GM18508 (cell line): ENCODE measurements at regions not wholly inside any gene's neighbourhood (a gene's known extent, or its start where the extent isn't known, plus 50 kb on each side); places are given as distances from the start of the nearest gene placed in this dataset.
"Not testable (repeated sequence)": the region's sequence is repeated elsewhere in the genome, so short reads cannot be mapped to it uniquely, and the experiment has no call there.

Source experiments
- ATAC-seq: cut with Tn5 transposase; IDR thresholded peaks from one replicate; pipeline ENCODE4 v1.9.1; 2021; ENCODE audit warnings: moderate number of reproducible peaks; ENCODE audit not compliant: insufficient read depth, unreplicated experiment

- no peak for ATAC-seq
Observed at GRCh38 chr6:21767891-21768648, 174.5 kb downstream of the SOX4 start.

- no peak for ATAC-seq
Observed at GRCh38 chr6:21769405-21769861, 175.9 kb downstream of the SOX4 start.

- ATAC-seq: no peak
Observed at GRCh38 chr6:21769968-21770367, 176.4 kb downstream of the SOX4 start.

GRCh38 chr6:21771626-21772320, 178.2 kb downstream of the SOX4 start:
- no peak for ATAC-seq

GRCh38 chr6:21772477-21772876, 178.9 kb downstream of the SOX4 start:
- no peak for ATAC-seq

GRCh38 chr6:21772884-21773575, 179.5 kb downstream of the SOX4 start:
- no peak for ATAC-seq

GRCh38 chr6:21773576-21773968, 180.0 kb downstream of the SOX4 start:
- ATAC-seq: no peak

- ATAC-seq: no peak
Observed at GRCh38 chr6:21777846-21778245, 184.3 kb downstream of the SOX4 start.

GRCh38 chr6:21780141-21780540, 186.6 kb downstream of the SOX4 start:
- ATAC-seq: no peak

- ATAC-seq: no peak
Observed at GRCh38 chr6:21780679-21781078, 187.1 kb downstream of the SOX4 start.

GRCh38 chr6:21781128-21781527, 187.6 kb downstream of the SOX4 start:
- ATAC-seq: no peak

- ATAC-seq: no peak
Observed at GRCh38 chr6:21785164-21785563, 191.6 kb downstream of the SOX4 start.

GRCh38 chr6:21791056-21791455, 197.5 kb downstream of the SOX4 start:
- ATAC-seq: no peak

- no peak for ATAC-seq
Observed at GRCh38 chr6:21791581-21791980, 198.0 kb downstream of the SOX4 start.

GRCh38 chr6:21792177-21792576, 198.6 kb downstream of the SOX4 start:
- no peak for ATAC-seq

GRCh38 chr6:21796979-21797378, 203.4 kb downstream of the SOX4 start:
- not testable (repeated sequence) for ATAC-seq

- no peak for ATAC-seq
Observed at GRCh38 chr6:21798468-21798867, 204.9 kb downstream of the SOX4 start.

- ATAC-seq: no peak
Observed at GRCh38 chr6:21800330-21800729, 206.8 kb downstream of the SOX4 start.

- no peak for ATAC-seq
Observed at GRCh38 chr6:21800948-21801438, 207.4 kb downstream of the SOX4 start.

GRCh38 chr6:21801446-21802174, 208.1 kb downstream of the SOX4 start:
- no peak for ATAC-seq
